IMR-90 (cell line): ENCODE measurements at regions not wholly inside any gene's neighbourhood (a gene's known extent, or its start where the extent isn't known, plus 50 kb on each side); places are given as distances from the start of the nearest gene placed in this dataset.
"Not testable (repeated sequence)": the region's sequence is repeated elsewhere in the genome, so short reads cannot be mapped to it uniquely, and the experiment has no call there.

Experiments used
- ATAC-seq: fragments of 200-7000 bp; cut with Tn5 transposase; 2 replicates; pipeline ENCODE4 v1.9.1; 2020; ENCODE audit warnings: low read depth, mild to moderate bottlenecking, moderate library complexity
- BruUV-seq: library from RNA; stranded (reverse); fragments of 400-500 nt; replicated peaks from 2 replicates; lab custom pipeline; 2021; lab: Mats Ljungman, UMichigan
- CTCF ChIA-PET: fragments of 300-600 bp; formaldehyde crosslinking; extraction: SDS; loops from one replicate; lab custom pipeline; 2021; ENCODE audit warnings: antibody characterized with exemption; lab: Yijun Ruan, JAX
- POLR2A ChIA-PET: fragments of 300-600 bp; sonication (Branson Sonifier 250); formaldehyde crosslinking; loops from one replicate; lab custom pipeline; 2022; ENCODE audit warnings: antibody characterized with exemption; ENCODE audit not compliant: unreplicated experiment; lab: Charles Lee
- DNase-seq: peaks from one replicate; pipeline ENCODE4 v3.0.0; 2013
- H2AFZ ChIP-seq: replicated peaks from 2 replicates; pipeline ENCODE3; 2013; ENCODE audit warnings: low read length, mild to moderate bottlenecking; ENCODE audit not compliant: poor library complexity
- H2AK5ac ChIP-seq: 2 replicates; pipeline ENCODE4 v1.6.1; 2013; ENCODE audit warnings: low read depth, low read length, inconsistent platforms
- H2AK9ac ChIP-seq: replicated peaks from 2 replicates; pipeline ENCODE3; 2013; ENCODE audit warnings: mild to moderate bottlenecking, low read depth, low read length, moderate library complexity; ENCODE audit not compliant: poor library complexity
- H2BK120ac ChIP-seq: 2 replicates; pipeline ENCODE4 v1.6.1; 2013; ENCODE audit warnings: low read depth, low read length, inconsistent platforms
- H2BK15ac ChIP-seq: 3 replicates; pipeline ENCODE4 v1.6.1; 2013; ENCODE audit warnings: low read depth, low read length, inconsistent platforms
- H2BK20ac ChIP-seq: 2 replicates; pipeline ENCODE4 v1.6.1; 2013; ENCODE audit warnings: low read depth, mild to moderate bottlenecking, inconsistent platforms, low read length, moderate library complexity
- H2BK5ac ChIP-seq: 2 replicates; pipeline ENCODE4 v1.6.1; 2013; ENCODE audit warnings: mild to moderate bottlenecking, low read depth, low read length, inconsistent platforms; ENCODE audit not compliant: poor library complexity, severe bottlenecking
- H3K14ac ChIP-seq: replicated peaks from 2 replicates; pipeline ENCODE4 v1.6.1; 2013; ENCODE audit warnings: low read depth, low read length, inconsistent platforms
- H3K18ac ChIP-seq: 2 replicates; pipeline ENCODE4 v1.6.1; 2013; ENCODE audit warnings: low read depth, low read length, control low read depth
- H3K23ac ChIP-seq: 2 replicates; pipeline ENCODE4 v1.6.1; 2013; ENCODE audit warnings: low read depth, low read length, inconsistent platforms
- H3K27ac ChIP-seq: 2 replicates; pipeline ENCODE4 v1.5.1; 2013; ENCODE audit warnings: mild to moderate bottlenecking, control low read depth, low read length; ENCODE audit not compliant: insufficient read depth
- H3K27me3 ChIP-seq: 2 replicates; pipeline ENCODE4 v1.6.1; 2013; ENCODE audit warnings: low read length; ENCODE audit not compliant: control insufficient read depth, insufficient read depth
- H3K36me3 ChIP-seq: 2 replicates; pipeline ENCODE4 v1.6.1; 2013; ENCODE audit warnings: low read length, mixed read lengths; ENCODE audit not compliant: control insufficient read depth, insufficient read depth
- H3K4ac ChIP-seq: 2 replicates; pipeline ENCODE4 v1.6.1; 2013; ENCODE audit warnings: low read depth, low read length, inconsistent platforms
- H3K4me1 ChIP-seq: 2 replicates; pipeline ENCODE4 v1.6.1; 2013; ENCODE audit warnings: low read length, mixed read lengths; ENCODE audit not compliant: control insufficient read depth, insufficient read depth
- H3K4me2 ChIP-seq: 2 replicates; pipeline ENCODE4 v1.6.1; 2013; ENCODE audit warnings: low read depth, mild to moderate bottlenecking, control low read depth, low read length, moderate library complexity
- H3K4me3 ChIP-seq: 2 replicates; pipeline ENCODE4 v1.5.1; 2013; ENCODE audit warnings: low read depth, mild to moderate bottlenecking, control low read depth, low read length, moderate library complexity; ENCODE audit not compliant: insufficient read depth
- H3K56ac ChIP-seq: 2 replicates; pipeline ENCODE4 v1.6.1; 2013; ENCODE audit warnings: low read length, inconsistent platforms; ENCODE audit not compliant: insufficient read depth; ENCODE audit errors: extremely low read depth
- H3K79me1 ChIP-seq, 2 experiments: 2 replicates each; pipeline ENCODE4 v1.6.1; 2013; ENCODE audit warnings: low read length in 2 of 2, inconsistent platforms in 1 of 2, low read depth in 1 of 2
- H3K9ac ChIP-seq: 2 replicates; pipeline ENCODE4 v1.6.1; 2013; ENCODE audit warnings: low read depth, low read length, control low read depth
- H3K9me1 ChIP-seq: 2 replicates; pipeline ENCODE4 v1.6.1; 2013; ENCODE audit warnings: low read length, inconsistent platforms; ENCODE audit not compliant: insufficient read depth
- H3K9me3 ChIP-seq: 2 replicates; pipeline ENCODE4 v1.6.1; 2013; ENCODE audit warnings: low read length; ENCODE audit not compliant: control insufficient read depth, insufficient read depth
- H4K20me1 ChIP-seq: 2 replicates; pipeline ENCODE4 v1.6.1; 2013; ENCODE audit warnings: low read length, inconsistent platforms; ENCODE audit not compliant: insufficient read depth
- H4K5ac ChIP-seq: 2 replicates; pipeline ENCODE4 v1.6.1; 2013; ENCODE audit warnings: mild to moderate bottlenecking, low read depth, low read length, control low read depth
- H4K8ac ChIP-seq, 2 experiments: 2 replicates each; pipeline ENCODE4 v1.6.1; 2013; ENCODE audit warnings: low read depth in 2 of 2, low read length in 2 of 2, control low read depth in 1 of 2, inconsistent platforms in 1 of 2
- H4K91ac ChIP-seq: 2 replicates; pipeline ENCODE4 v1.6.1; 2013; ENCODE audit warnings: low read depth, low read length, inconsistent platforms; ENCODE audit not compliant: insufficient read depth
- WGBS, 2 experiments: methylation state at CpG; one replicate each; pipeline versions ENCODE4 v1.1.5 to v1.1.7; 2013; ENCODE audit warnings: missing lambda C conversion rate in 2 of 2; ENCODE audit not compliant: insufficient read length in 1 of 2; ENCODE audit errors: extremely low coverage in 2 of 2; 5-methylcytosine and 5-hydroxymethylcytosine counted together
- dilution Hi-C: fragments of 300-500 bp; cut with HindIII; formaldehyde crosslinking; loops from one replicate; pipeline ENCODE4 v1.14.3; 2018; ENCODE audit warnings: low sequenced_read_pairs; ENCODE audit not compliant: unreplicated experiment
- in situ Hi-C: fragments of 300-500 bp; cut with MboI; formaldehyde crosslinking; loops from 3 replicates; pipeline ENCODE4 v1.14.3; 2019; ENCODE audit warnings: low sequenced_read_pairs, inconsistent platforms, mixed read lengths
- intact Hi-C: fragments of 100-400 bp; cut with micrococcal nuclease; formaldehyde crosslinking; loops from 2 replicates; pipeline ENCODE4 v1.10.0; 2022

GRCh38 chr5:177929618-177930017 is 66.4 kb downstream of the PROP1 start:
- H2BK20ac ChIP-seq, H4K91ac ChIP-seq, H3K4me3 ChIP-seq, H2BK15ac ChIP-seq, H4K5ac ChIP-seq, H3K4me2 ChIP-seq, H3K14ac ChIP-seq, H3K9me1 ChIP-seq, BruUV-seq, dilution Hi-C loops, ATAC-seq, DNase-seq, H4K8ac ChIP-seq, H2AK9ac ChIP-seq, H3K9me3 ChIP-seq, H2BK120ac ChIP-seq, H3K36me3 ChIP-seq, H3K79me1 ChIP-seq, H3K4me1 ChIP-seq, H3K23ac ChIP-seq, H2AFZ ChIP-seq, H2AK5ac ChIP-seq, H3K4ac ChIP-seq, H4K20me1 ChIP-seq, CTCF ChIA-PET, H3K56ac ChIP-seq, H3K27ac ChIP-seq, H2BK5ac ChIP-seq, H3K9ac ChIP-seq, H3K18ac ChIP-seq, H3K27me3 ChIP-seq, intact Hi-C loops, POLR2A ChIA-PET: not testable (repeated sequence)
- in situ Hi-C loops: loop anchor here (25.0 kb wide), 1 partner anchor 233 kb away; the partner anchor contains the start of gene NHP2
- no CpG with 5 or more reads among the region's 9 CpGs for WGBS, 2 experiments

GRCh38 chr5:177927500-177927899 is 68.5 kb downstream of the PROP1 start:
- H3K56ac ChIP-seq, CTCF ChIA-PET, H3K36me3 ChIP-seq, dilution Hi-C loops, H3K4me2 ChIP-seq, H3K4me1 ChIP-seq, H3K4me3 ChIP-seq, H3K9me3 ChIP-seq, H2AK9ac ChIP-seq, H3K18ac ChIP-seq, BruUV-seq, H4K91ac ChIP-seq, H4K8ac ChIP-seq, H3K14ac ChIP-seq, H4K5ac ChIP-seq, H2BK120ac ChIP-seq, ATAC-seq, H2BK20ac ChIP-seq, H4K20me1 ChIP-seq, H3K27ac ChIP-seq, H2BK15ac ChIP-seq, POLR2A ChIA-PET, H3K27me3 ChIP-seq, H3K9me1 ChIP-seq, H2AK5ac ChIP-seq, H3K4ac ChIP-seq, H2BK5ac ChIP-seq, H3K79me1 ChIP-seq, H2AFZ ChIP-seq, H3K9ac ChIP-seq, DNase-seq, intact Hi-C loops, H3K23ac ChIP-seq: not testable (repeated sequence)
- WGBS, 2 experiments: no CpG with 5 or more reads among the region's 4 CpGs
- in situ Hi-C loops: loop anchor here (25.0 kb wide), 1 partner anchor 235 kb away; the partner anchor contains the start of gene NHP2
